NB4 (cell line): ENCODE measurements at regions not wholly inside any gene's neighbourhood (a gene's known extent, or its start where the extent isn't known, plus 50 kb on each side); places are given as distances from the start of the nearest gene placed in this dataset.
"Not testable (repeated sequence)": the region's sequence is repeated elsewhere in the genome, so short reads cannot be mapped to it uniquely, and the experiment has no call there.

ENCODE experiments used
- MYC ChIP-seq: IDR thresholded peaks from 2 replicates; pipeline ENCODE4 v1.6.1; 2011; ENCODE audit warnings: low read depth, low read length
- POLR2A ChIP-seq: IDR thresholded peaks from 2 replicates; pipeline ENCODE4 v1.6.1; 2011; ENCODE audit warnings: mild to moderate bottlenecking; ENCODE audit not compliant: insufficient read length; ENCODE audit errors: extremely low read depth
- TF ChIP-seq, protein P1 (sequence below): IDR thresholded peaks from one replicate; pipeline ENCODE4 v1.5.1; 2012; ENCODE audit warnings: low read depth, low read length
- TF ChIP-seq, protein P2 (sequence below): IDR thresholded peaks from 2 replicates; pipeline ENCODE4 v1.6.1; 2011; ENCODE audit warnings: low read depth, low read length

DNA sequence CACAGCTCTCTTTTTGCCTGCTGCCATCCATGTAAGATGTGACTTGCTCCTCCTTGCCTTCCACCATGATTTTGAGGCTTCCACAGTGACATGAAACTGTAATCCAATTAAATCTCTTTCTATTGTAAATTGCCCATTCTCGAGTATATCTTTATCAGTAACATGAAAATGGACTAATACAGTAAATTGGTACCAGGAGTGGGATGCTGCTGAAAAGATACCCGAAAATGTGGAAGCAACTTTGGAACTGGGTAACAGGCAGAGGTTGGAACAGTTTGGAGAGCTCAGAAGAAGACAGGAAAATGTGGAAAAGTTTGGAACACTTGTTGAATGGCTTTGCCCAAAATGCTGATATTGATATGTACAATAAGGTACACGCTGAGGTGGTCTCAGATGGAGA is 1117.9 kb downstream of the PLA2G4A start:
- TF ChIP-seq, protein P1, sequence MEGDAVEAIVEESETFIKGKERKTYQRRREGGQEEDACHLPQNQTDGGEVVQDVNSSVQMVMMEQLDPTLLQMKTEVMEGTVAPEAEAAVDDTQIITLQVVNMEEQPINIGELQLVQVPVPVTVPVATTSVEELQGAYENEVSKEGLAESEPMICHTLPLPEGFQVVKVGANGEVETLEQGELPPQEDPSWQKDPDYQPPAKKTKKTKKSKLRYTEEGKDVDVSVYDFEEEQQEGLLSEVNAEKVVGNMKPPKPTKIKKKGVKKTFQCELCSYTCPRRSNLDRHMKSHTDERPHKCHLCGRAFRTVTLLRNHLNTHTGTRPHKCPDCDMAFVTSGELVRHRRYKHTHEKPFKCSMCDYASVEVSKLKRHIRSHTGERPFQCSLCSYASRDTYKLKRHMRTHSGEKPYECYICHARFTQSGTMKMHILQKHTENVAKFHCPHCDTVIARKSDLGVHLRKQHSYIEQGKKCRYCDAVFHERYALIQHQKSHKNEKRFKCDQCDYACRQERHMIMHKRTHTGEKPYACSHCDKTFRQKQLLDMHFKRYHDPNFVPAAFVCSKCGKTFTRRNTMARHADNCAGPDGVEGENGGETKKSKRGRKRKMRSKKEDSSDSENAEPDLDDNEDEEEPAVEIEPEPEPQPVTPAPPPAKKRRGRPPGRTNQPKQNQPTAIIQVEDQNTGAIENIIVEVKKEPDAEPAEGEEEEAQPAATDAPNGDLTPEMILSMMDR = not testable (repeated sequence)
- TF ChIP-seq POLR2A, MYC: not testable (repeated sequence)
- TF ChIP-seq, protein P2, sequence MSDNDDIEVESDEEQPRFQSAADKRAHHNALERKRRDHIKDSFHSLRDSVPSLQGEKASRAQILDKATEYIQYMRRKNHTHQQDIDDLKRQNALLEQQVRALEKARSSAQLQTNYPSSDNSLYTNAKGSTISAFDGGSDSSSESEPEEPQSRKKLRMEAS = not testable (repeated sequence)
